HG03045 (cell line): ENCODE measurements at regions not wholly inside any gene's neighbourhood (a gene's known extent, or its start where the extent isn't known, plus 50 kb on each side); places are given as distances from the start of the nearest gene placed in this dataset.

Experiments
- ATAC-seq: cut with Tn5 transposase; IDR thresholded peaks from one replicate; pipeline ENCODE4 v1.9.1; 2021; ENCODE audit warnings: mild to moderate bottlenecking, moderate library complexity; ENCODE audit not compliant: unreplicated experiment

GRCh38 chr5:33315189-33315588, 125.6 kb upstream of the TARS1 start:
- no peak for ATAC-seq

GRCh38 chr5:33316773-33317172, 124.0 kb upstream of the TARS1 start:
- no peak for ATAC-seq

GRCh38 chr5:33317271-33317670, 123.5 kb upstream of the TARS1 start:
- ATAC-seq: no peak

GRCh38 chr5:33319151-33319550, 121.6 kb upstream of the TARS1 start:
- no peak for ATAC-seq

GRCh38 chr5:33319841-33320240, 120.9 kb upstream of the TARS1 start:
- ATAC-seq: no peak

GRCh38 chr5:33321026-33321425, 119.7 kb upstream of the TARS1 start:
- no peak for ATAC-seq

- ATAC-seq: no peak
Measured at GRCh38 chr5:33322632-33323031, 118.1 kb upstream of the TARS1 start.

- ATAC-seq: no peak
Measured at GRCh38 chr5:33324667-33325307, 116.0 kb upstream of the TARS1 start.

GRCh38 chr5:33328818-33329217, 111.9 kb upstream of the TARS1 start:
- no peak for ATAC-seq

- ATAC-seq: no peak
Measured at GRCh38 chr5:33329891-33330290, 110.9 kb upstream of the TARS1 start.

- ATAC-seq: no peak
Measured at GRCh38 chr5:33330426-33330825, 110.3 kb upstream of the TARS1 start.

- no peak for ATAC-seq
Measured at GRCh38 chr5:33330992-33331391, 109.8 kb upstream of the TARS1 start.

GRCh38 chr5:33332804-33333203, 108.0 kb upstream of the TARS1 start:
- ATAC-seq: no peak

GRCh38 chr5:33334829-33335228, 105.9 kb upstream of the TARS1 start:
- ATAC-seq: no peak

- no peak for ATAC-seq
Measured at GRCh38 chr5:33336891-33337636, 103.7 kb upstream of the TARS1 start.

GRCh38 chr5:33337637-33337992, 103.2 kb upstream of the TARS1 start:
- ATAC-seq: no peak

- no peak for ATAC-seq
Measured at GRCh38 chr5:33338336-33339110, 102.2 kb upstream of the TARS1 start.

GRCh38 chr5:33339413-33339812, 101.4 kb upstream of the TARS1 start:
- ATAC-seq: no peak

- no peak for ATAC-seq
Measured at GRCh38 chr5:33340195-33340594, 100.6 kb upstream of the TARS1 start.

GRCh38 chr5:33341351-33341750, 99.4 kb upstream of the TARS1 start:
- no peak for ATAC-seq

- ATAC-seq: no peak
Measured at GRCh38 chr5:33343676-33344327, 97.0 kb upstream of the TARS1 start.
